B cell (primary cell): ENCODE measurements at regions not wholly inside any gene's neighbourhood (a gene's known extent, or its start where the extent isn't known, plus 50 kb on each side); places are given as distances from the start of the nearest gene placed in this dataset.

Source experiments
- ATAC-seq: fragments of 200-7000 bp; cut with Tn5 transposase; one replicate; pipeline ENCODE4 v1.10.0; 2021; ENCODE audit warnings: low read depth, mild to moderate bottlenecking, moderate number of reproducible peaks, moderate library complexity
- CTCF ChIA-PET: fragments of 350-600 bp; sonication (Branson Sonifier 250); formaldehyde crosslinking; loops from one replicate; lab custom pipeline; 2021; ENCODE audit warnings: antibody characterized with exemption, inconsistent platforms; lab: Charles Lee
- POLR2A ChIA-PET: fragments of 350-600 bp; sonication (Branson Sonifier 250); formaldehyde crosslinking; loops from one replicate; lab custom pipeline; 2021; ENCODE audit warnings: antibody characterized with exemption; lab: Charles Lee
- DNase-seq: peaks from one replicate; pipeline ENCODE4 v3.0.0; 2013
- H2AFZ ChIP-seq: 2 replicates; pipeline ENCODE4 v1.6.1; 2012; ENCODE audit warnings: mild to moderate bottlenecking, low read depth, low read length; ENCODE audit not compliant: insufficient read depth, poor library complexity, severe bottlenecking
- H3K27ac ChIP-seq, 2 donors: 1 replicate in 1 of 2; 2 replicates in 1 of 2; pipeline ENCODE4 v1.5.1; 2012 to 2013; ENCODE audit warnings: low read length in 2 of 2, mild to moderate bottlenecking in 2 of 2, moderate library complexity in 1 of 2
- H3K27me3 ChIP-seq, 4 experiments: fragments of 200-600 bp in 1 of 4; sonication (generic) in 1 of 4; replicated peaks in 1 of 4; 1 replicate in 2 of 4; 2 replicates in 2 of 4; pipeline versions ENCODE4 v1.6.1 to v1.7.0; 2013 to 2016; ENCODE audit warnings: low read length in 3 of 4, mild to moderate bottlenecking in 2 of 4, mixed read lengths in 1 of 4, moderate library complexity in 1 of 4; ENCODE audit not compliant: insufficient read depth in 4 of 4, control insufficient read depth in 3 of 4; ENCODE audit errors: control extremely low read depth in 1 of 4
- H3K36me3 ChIP-seq, 2 experiments: replicated peaks in 1 of 2; 1 replicate in 1 of 2; 2 replicates in 1 of 2; pipeline versions ENCODE4 v1.6.1 to v1.7.1; 2013; ENCODE audit warnings: low read length in 1 of 2; ENCODE audit not compliant: insufficient read depth in 2 of 2, control insufficient read depth in 1 of 2; ENCODE audit errors: control extremely low read depth in 1 of 2, extremely low read depth in 1 of 2
- H3K4me1 ChIP-seq, 2 donors: fragments of 200-600 bp in 1 of 2; sonication (generic) in 1 of 2; 1 replicate in 1 of 2; 2 replicates in 1 of 2; pipeline versions ENCODE4 v1.5.1 to v1.6.1; 2013 to 2017; ENCODE audit warnings: low read length in 2 of 2; ENCODE audit not compliant: control insufficient read depth in 2 of 2, insufficient read depth in 2 of 2
- H3K4me2 ChIP-seq: replicated peaks from 2 replicates; pipeline ENCODE3; 2012; ENCODE audit warnings: mild to moderate bottlenecking, low read depth, low read length; ENCODE audit not compliant: poor library complexity, severe bottlenecking
- H3K4me3 ChIP-seq, 5 experiments: fragments of 200-600 bp in 1 of 5; sonication (generic) in 1 of 5; 1 replicate in 3 of 5; 2 replicates in 2 of 5; pipeline versions ENCODE4 v1.5.1 to v1.7.0; 2011 to 2016; ENCODE audit warnings: low read length in 4 of 5, mild to moderate bottlenecking in 4 of 5, low read depth in 2 of 5, control low read depth in 1 of 5, moderate library complexity in 1 of 5; ENCODE audit not compliant: insufficient read depth in 1 of 5; ENCODE audit errors: control extremely low read depth in 1 of 5, extremely low read depth in 1 of 5
- H3K79me2 ChIP-seq: fragments of 200-600 bp; sonication (generic); one replicate; pipeline ENCODE4 v1.6.0; 2016; ENCODE audit warnings: low read length; ENCODE audit not compliant: control insufficient read depth, insufficient read depth
- H3K9ac ChIP-seq: fragments of 200-600 bp; sonication (generic); 2 replicates; pipeline ENCODE4 v1.6.1; 2017; ENCODE audit warnings: mild to moderate bottlenecking, low read length, moderate library complexity
- H3K9me3 ChIP-seq, 3 donors: one replicate each; pipeline versions ENCODE4 v1.6.1 to v1.7.1; 2013; ENCODE audit warnings: low read length in 2 of 3; ENCODE audit not compliant: control insufficient read depth in 2 of 3, insufficient read depth in 1 of 3; ENCODE audit errors: control extremely low read depth in 1 of 3
- H4K20me1 ChIP-seq: 2 replicates; pipeline ENCODE4 v1.6.0; 2012; ENCODE audit warnings: mild to moderate bottlenecking, low read length; ENCODE audit not compliant: insufficient read depth, control insufficient read depth, poor library complexity, severe bottlenecking
- H3K27ac Mint-ChIP-seq: one replicate; pipeline ENCODE4 v1.8.0; 2021; ENCODE audit warnings: mixed read lengths
- H3K27me3 Mint-ChIP-seq: one replicate; pipeline ENCODE4 v1.8.0; 2021; ENCODE audit warnings: mixed read lengths
- H3K4me1 Mint-ChIP-seq: one replicate; pipeline ENCODE4 v1.8.0; 2021; ENCODE audit warnings: mixed read lengths
- H3K4me3 Mint-ChIP-seq: one replicate; pipeline ENCODE4 v1.8.0; 2021; ENCODE audit warnings: mixed read lengths
- H3K9me3 Mint-ChIP-seq: one replicate; pipeline ENCODE4 v1.8.0; 2022; ENCODE audit warnings: mixed read lengths; ENCODE audit not compliant: insufficient read depth
- CTCF ChIP-seq: fragments of 200-600 bp; IDR thresholded peaks from one replicate; pipeline ENCODE4 v1.8.0; 2022; ENCODE audit warnings: antibody characterized with exemption, mild to moderate bottlenecking
- EZH2 ChIP-seq: IDR thresholded peaks from 2 replicates; pipeline ENCODE4 v1.6.1; 2012; ENCODE audit warnings: borderline replicate concordance, low read depth, mild to moderate bottlenecking, moderate library complexity, low read length; ENCODE audit not compliant: insufficient read depth, poor library complexity, severe bottlenecking
- WGBS: methylation state at CpG from one replicate; pipeline ENCODE4 v1.1.5; 2013; ENCODE audit warnings: missing lambda C conversion rate; ENCODE audit not compliant: insufficient coverage; 5-methylcytosine and 5-hydroxymethylcytosine counted together
- intact Hi-C: fragments of 100-400 bp; cut with micrococcal nuclease; formaldehyde crosslinking; loops from one replicate; pipeline ENCODE4 v1.10.0; 2022

GRCh38 chr12:94815958-94816357 lies 165.6 kb upstream of the TMCC3 start:
- Mint-ChIP-seq H3K4me1 (peaks cover 60% of the 10 kb centered on the region), H3K27ac (peak overlapping the region; percentile 85), H3K9me3 (peaks cover 8% of the 10 kb centered on the region), H3K4me3 (peak overlapping the region; percentile 81), H3K27me3 (no peaks in the 10 kb centered on the region)
- Histone ChIP-seq H3K4me3 (peak overlapping the region in 4 of 5 experiments; percentile 7 to 66 (median 41)), H3K4me1 (peaks cover 60% of the 10 kb centered on the region in 2 donors), H3K27me3 (no peaks in the 10 kb centered on the region), H3K4me2 (peak overlapping the region; percentile 77), H3K36me3 (peaks cover 0 to 9% of the 10 kb centered on the region in 2 experiments), H3K27ac (peak overlapping the region; percentile 22 to 86), H4K20me1 (no peaks in the 10 kb centered on the region), H3K79me2 (peaks cover 70% of the 10 kb centered on the region), H2AFZ (peak overlapping the region; percentile 57), H3K9me3 (peaks cover 2 to 35% (median 9%) of the 10 kb centered on the region in 3 donors), H3K9ac (peak overlapping the region; percentile 66)
- intact Hi-C loops = loop anchor here (2.0 to 5.0 kb wide), 3 partner anchors 59 to 186 kb away; partner anchors contain the start of gene NDUFA12
- TF ChIP-seq EZH2 (no peak), CTCF (no peak)
- DNase-seq (peak; percentile 35), ATAC-seq (peak; percentile 19)
- WGBS = 72% methylated on average over 5 of the region's 7 CpGs
- ChIA-PET CTCF (interaction anchor here (0.6 to 10.7 kb wide), 3 partner anchors 49 to 64 kb away, joined by 3 to 108 read pairs (median 5); no protein-coding TSS in a partner anchor), POLR2A (no interaction called here)

- Mint-ChIP-seq H3K27me3 (no peaks in the 10 kb centered on the region), H3K27ac (peak overlapping the region; percentile 85), H3K4me1 (peaks cover 55% of the 10 kb centered on the region), H3K4me3 (peak overlapping the region; percentile 81), H3K9me3 (peaks cover 8% of the 10 kb centered on the region)
- TF ChIP-seq EZH2 (no peak), CTCF (no peak)
- ChIA-PET POLR2A (no interaction called here), CTCF (interaction anchor here (0.6 to 10.7 kb wide), 3 partner anchors 50 to 64 kb away, joined by 3 to 108 read pairs (median 5); no protein-coding TSS in a partner anchor)
- H3K27me3 ChIP-seq = no peaks in the 10 kb centered on the region
- no peak for ATAC-seq
- H3K9ac ChIP-seq = peak overlapping the region; percentile 66
- no peak overlapping the region for H3K27ac ChIP-seq
- H3K9me3 ChIP-seq = peaks cover 2 to 35% (median 13%) of the 10 kb centered on the region in 3 donors
- peaks cover 0 to 9% of the 10 kb centered on the region in 2 experiments for H3K36me3 ChIP-seq
- peak overlapping the region; percentile 57 for H2AFZ ChIP-seq
- no peak overlapping the region for H3K4me3 ChIP-seq
- no peak for DNase-seq
- H4K20me1 ChIP-seq = no peaks in the 10 kb centered on the region
- 100% methylated on average over 1 of the region's 2 CpGs for WGBS
- peaks cover 55% of the 10 kb centered on the region in 2 donors for H3K4me1 ChIP-seq
- peaks cover 75% of the 10 kb centered on the region for H3K79me2 ChIP-seq
- H3K4me2 ChIP-seq = peak overlapping the region; percentile 77
- intact Hi-C loops = loop anchor here (5.0 kb wide), 2 partner anchors 93 to 187 kb away; partner anchors contain the start of gene NDUFA12
These were observed 165.1 kb upstream of the TMCC3 start for GRCh38 chr12:94815450-94815849.
